ENCODE measurements at regions not wholly inside any gene's neighbourhood (a gene's known extent, or its start where the extent isn't known, plus 50 kb on each side); places are given as distances from the start of the nearest gene placed in this dataset.

- TF ChIP-seq CTCF (conservative IDR thresholded peaks at IDR 0.05; ENCODE audit: low read depth, low read length) (no peak), EZH2 (IDR thresholded peaks at IDR 0.05; ENCODE audit: borderline replicate concordance, low read depth, low read length, poor library complexity, severe bottlenecking) (no peak)
Measured at GRCh38 chr10:130711072-130711471, 574.9 kb downstream of the GLRX3 start.

Measured in A673 (cell line).